RWPE2 (cell line): ENCODE measurements at regions not wholly inside any gene's neighbourhood (a gene's known extent, or its start where the extent isn't known, plus 50 kb on each side); places are given as distances from the start of the nearest gene placed in this dataset.

Experiments
- ATAC-seq: fragments of 200-7000 bp; cut with Tn5 transposase; 3 replicates; pipeline ENCODE4 v1.9.1; 2021; ENCODE audit warnings: low read depth
- DNase-seq: peaks from one replicate; pipeline ENCODE4 v3.0.0-alpha.2; 2020; ENCODE audit warnings: low spot score
- H3K27ac ChIP-seq: fragments of 450-650 bp; 2 replicates; pipeline ENCODE4 v1.5.1; 2017; ENCODE audit warnings: mild to moderate bottlenecking; ENCODE audit not compliant: poor library complexity, severe bottlenecking
- H3K27me3 ChIP-seq: fragments of 250-450 bp; sonication (Bioruptor Pico); 2 replicates; pipeline ENCODE4 v1.5.1; 2021; ENCODE audit warnings: mild to moderate bottlenecking, moderate library complexity; ENCODE audit not compliant: insufficient read depth, poor library complexity, severe bottlenecking
- H3K36me3 ChIP-seq: fragments of 250-450 bp; sonication (Bioruptor Pico); 2 replicates; pipeline ENCODE4 v1.5.1; 2020; ENCODE audit warnings: low read depth, mild to moderate bottlenecking, moderate library complexity
- H3K4me1 ChIP-seq: fragments of 250-450 bp; sonication (Bioruptor Pico); 2 replicates; pipeline ENCODE4 v1.5.1; 2021; ENCODE audit warnings: mild to moderate bottlenecking, moderate library complexity; ENCODE audit not compliant: insufficient read depth, poor library complexity, severe bottlenecking
- H3K4me3 ChIP-seq: fragments of 250-450 bp; sonication (Bioruptor Pico); 2 replicates; pipeline ENCODE4 v1.5.1; 2021; ENCODE audit warnings: mild to moderate bottlenecking, moderate library complexity; ENCODE audit not compliant: severe bottlenecking
- H3K9me3 ChIP-seq: fragments of 250-450 bp; sonication (Bioruptor Pico); 2 replicates; pipeline ENCODE4 v1.5.1; 2021; ENCODE audit warnings: mild to moderate bottlenecking, moderate library complexity; ENCODE audit not compliant: severe bottlenecking
- TF ChIP-seq, protein P1 (sequence below): fragments of 450-650 bp; IDR thresholded peaks from one replicate; pipeline ENCODE4 v1.5.1; 2017; ENCODE audit warnings: mild to moderate bottlenecking, moderate library complexity; ENCODE audit not compliant: poor library complexity, severe bottlenecking

- Histone ChIP-seq H3K9me3 (no peaks in the 10 kb centered on the region), H3K27ac (no peak overlapping the region), H3K36me3 (no peaks in the 10 kb centered on the region), H3K4me3 (no peak overlapping the region), H3K27me3 (peaks cover 5% of the 10 kb centered on the region), H3K4me1 (no peaks in the 10 kb centered on the region)
- ATAC-seq (no peak), DNase-seq (no peak)
- TF ChIP-seq, protein P1, sequence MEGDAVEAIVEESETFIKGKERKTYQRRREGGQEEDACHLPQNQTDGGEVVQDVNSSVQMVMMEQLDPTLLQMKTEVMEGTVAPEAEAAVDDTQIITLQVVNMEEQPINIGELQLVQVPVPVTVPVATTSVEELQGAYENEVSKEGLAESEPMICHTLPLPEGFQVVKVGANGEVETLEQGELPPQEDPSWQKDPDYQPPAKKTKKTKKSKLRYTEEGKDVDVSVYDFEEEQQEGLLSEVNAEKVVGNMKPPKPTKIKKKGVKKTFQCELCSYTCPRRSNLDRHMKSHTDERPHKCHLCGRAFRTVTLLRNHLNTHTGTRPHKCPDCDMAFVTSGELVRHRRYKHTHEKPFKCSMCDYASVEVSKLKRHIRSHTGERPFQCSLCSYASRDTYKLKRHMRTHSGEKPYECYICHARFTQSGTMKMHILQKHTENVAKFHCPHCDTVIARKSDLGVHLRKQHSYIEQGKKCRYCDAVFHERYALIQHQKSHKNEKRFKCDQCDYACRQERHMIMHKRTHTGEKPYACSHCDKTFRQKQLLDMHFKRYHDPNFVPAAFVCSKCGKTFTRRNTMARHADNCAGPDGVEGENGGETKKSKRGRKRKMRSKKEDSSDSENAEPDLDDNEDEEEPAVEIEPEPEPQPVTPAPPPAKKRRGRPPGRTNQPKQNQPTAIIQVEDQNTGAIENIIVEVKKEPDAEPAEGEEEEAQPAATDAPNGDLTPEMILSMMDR, result no peak
Observed at GRCh38 chr2:126832757-126833156, 65.9 kb upstream of the TEX51 start.

- Histone ChIP-seq H3K4me1 (no peaks in the 10 kb centered on the region), H3K9me3 (no peaks in the 10 kb centered on the region), H3K4me3 (no peak overlapping the region), H3K27ac (no peak overlapping the region), H3K27me3 (no peaks in the 10 kb centered on the region), H3K36me3 (no peaks in the 10 kb centered on the region)
- TF ChIP-seq, protein P1, result no peak
- no peak for ATAC-seq
- no peak for DNase-seq
Observed at GRCh38 chr2:126834006-126834659, 64.6 kb upstream of the TEX51 start.

DNA sequence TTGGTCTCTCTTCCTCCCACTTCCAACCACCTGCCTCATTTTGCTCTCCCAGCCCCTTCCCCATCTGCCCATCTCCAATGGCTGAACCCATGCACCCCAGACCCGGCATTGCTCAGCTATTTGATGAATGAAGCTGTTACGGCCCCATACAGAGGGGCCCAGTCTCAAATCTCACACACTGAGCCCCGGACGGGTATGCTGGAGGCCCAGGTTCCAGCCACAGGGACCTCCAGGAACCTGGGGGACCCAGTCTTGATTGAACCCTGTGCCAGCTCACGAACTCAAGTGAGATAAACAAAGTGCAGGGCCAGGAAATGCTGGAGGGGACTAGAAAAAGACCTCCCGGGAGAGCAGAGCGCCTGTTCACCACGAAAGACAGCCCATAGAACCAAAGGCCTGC is 63.4 kb upstream of the TEX51 start:
- DNase-seq (no peak), ATAC-seq (no peak)
- Histone ChIP-seq H3K27ac (no peak overlapping the region), H3K36me3 (no peaks in the 10 kb centered on the region), H3K4me3 (no peak overlapping the region), H3K4me1 (no peaks in the 10 kb centered on the region), H3K27me3 (no peaks in the 10 kb centered on the region), H3K9me3 (no peaks in the 10 kb centered on the region)
- TF ChIP-seq, protein P1, result no peak

- H3K4me3 ChIP-seq, result no peak overlapping the region
- TF ChIP-seq, protein P1, result no peak
- ATAC-seq (no peak), DNase-seq (no peak)
- no peaks in the 10 kb centered on the region for H3K36me3 ChIP-seq
- no peak overlapping the region for H3K27ac ChIP-seq
- no peaks in the 10 kb centered on the region for H3K27me3 ChIP-seq
- H3K9me3 ChIP-seq, result no peaks in the 10 kb centered on the region
- H3K4me1 ChIP-seq, result no peaks in the 10 kb centered on the region
Observed at GRCh38 chr2:126835831-126836230, 62.9 kb upstream of the TEX51 start.
